ENCODE measurements at regions not wholly inside any gene's neighbourhood (a gene's known extent, or its start where the extent isn't known, plus 50 kb on each side); places are given as distances from the start of the nearest gene placed in this dataset.
A peak's percentile ranks its signal among the peaks of the same experiment; 100 is the strongest.

GRCh38 chr22:46029574-46030200 is 52.7 kb upstream of the WNT7B start:
- Histone ChIP-seq H3K9me3 (no peaks in the 10 kb centered on the region), H3K36me3 (replicated peaks in 1 of 2; ENCODE audit: insufficient read depth in 1 of 2, low read depth in 2 of 2) (no peaks in the 10 kb centered on the region), H3K27ac (no peak overlapping the region), H3K4me1 (peaks cover 19% of the 10 kb centered on the region), H3K27me3 (no peaks in the 10 kb centered on the region), H3K4me3 (no peak overlapping the region)
- DNase-seq (peak in 2 of 4 donors; percentile 2 to 6), ATAC-seq (no peak)
- 84 to 87% methylated on average over 6 of the region's 6 CpGs for WGBS, 2 donors
- intact Hi-C loops (cut with DNase I) = no loop called here
- TF ChIP-seq CTCF (IDR thresholded peaks at IDR 0.05) = no peak
- no peak for TF ChIP-seq POLR2A (IDR thresholded peaks at IDR 0.05)

DNA sequence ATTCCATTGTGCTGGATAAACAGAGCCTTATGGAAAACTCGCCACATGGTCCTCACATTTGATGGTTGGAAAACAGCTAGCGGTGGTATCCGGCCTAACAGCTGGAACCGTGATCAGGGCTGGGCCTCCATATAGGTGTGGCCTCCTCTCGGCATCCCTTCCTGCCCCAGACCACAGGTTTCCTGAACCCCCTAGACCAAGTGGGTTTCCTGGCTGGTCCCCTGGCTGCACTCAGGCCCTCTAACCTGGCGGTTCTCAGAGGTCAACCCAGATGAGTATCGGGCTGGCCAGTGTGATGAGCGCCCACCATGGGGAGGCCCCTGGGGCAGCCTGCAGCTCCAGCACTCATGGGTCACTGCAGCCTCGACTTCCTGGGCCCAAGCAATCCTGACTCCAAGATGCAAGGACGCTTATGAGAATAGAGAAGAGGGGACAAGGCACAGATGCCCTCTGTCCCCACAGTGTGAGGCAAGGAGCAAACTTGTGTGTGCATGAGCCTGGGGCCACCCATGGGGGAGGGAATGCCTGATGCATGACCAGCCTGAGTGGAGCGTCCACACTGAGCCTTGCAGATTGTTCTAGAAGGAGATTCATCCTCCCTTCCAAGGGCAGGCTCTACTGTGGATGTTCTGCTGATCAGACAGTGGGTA is 53.4 kb upstream of the WNT7B start:
- DNase-seq (peak in 3 of 4 donors; percentile 4 to 10 (median 9)), ATAC-seq (no peak)
- TF ChIP-seq POLR2A (IDR thresholded peaks at IDR 0.05) = no peak
- TF ChIP-seq CTCF (IDR thresholded peaks at IDR 0.05) = no peak
- Histone ChIP-seq H3K27me3 (no peaks in the 10 kb centered on the region), H3K9me3 (no peaks in the 10 kb centered on the region), H3K27ac (no peak overlapping the region), H3K4me3 (no peak overlapping the region), H3K36me3 (replicated peaks in 1 of 2; ENCODE audit: insufficient read depth in 1 of 2, low read depth in 2 of 2) (no peaks in the 10 kb centered on the region), H3K4me1 (peaks cover 25% of the 10 kb centered on the region)
- intact Hi-C loops (cut with DNase I) = no loop called here
- WGBS, 2 donors = 68 to 71% methylated on average over 4 to 11 of the region's 11 CpGs

GRCh38 chr22:46031066-46031465 is 54.1 kb upstream of the WNT7B start:
- Histone ChIP-seq H3K27me3 (no peaks in the 10 kb centered on the region), H3K36me3 (replicated peaks in 1 of 2; ENCODE audit: insufficient read depth in 1 of 2, low read depth in 2 of 2) (no peaks in the 10 kb centered on the region), H3K4me1 (peaks cover 25% of the 10 kb centered on the region), H3K9me3 (no peaks in the 10 kb centered on the region), H3K4me3 (no peak overlapping the region), H3K27ac (no peak overlapping the region)
- TF ChIP-seq CTCF (IDR thresholded peaks at IDR 0.05) = no peak
- TF ChIP-seq POLR2A (IDR thresholded peaks at IDR 0.05) = no peak
- intact Hi-C loops (cut with DNase I) = no loop called here
- WGBS, 2 donors = 89 to 98% methylated on average over 5 to 13 of the region's 13 CpGs
- peak in 3 of 4 donors; percentile 4 to 7 (median 5) for DNase-seq
- no peak for ATAC-seq

DNA sequence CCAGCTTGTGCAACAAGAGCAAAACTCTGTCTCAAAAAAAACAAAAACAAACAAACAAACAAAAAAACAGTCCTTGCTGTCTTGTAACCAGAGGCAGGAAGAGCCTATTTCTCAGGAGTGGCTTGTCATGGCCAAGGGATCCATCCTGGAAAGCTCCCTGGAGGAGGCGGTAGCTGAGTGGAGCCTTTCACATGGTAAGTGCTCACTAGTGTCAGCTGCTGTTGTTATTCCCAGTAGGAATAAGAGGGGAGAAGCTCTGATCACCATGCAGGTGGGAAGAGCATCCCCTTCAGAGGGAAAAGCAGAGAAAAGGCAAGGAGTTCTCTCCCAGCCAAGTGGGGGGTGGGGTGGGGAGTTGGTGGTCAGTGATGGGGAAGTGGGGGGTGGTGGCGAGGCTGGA is 54.6 kb upstream of the WNT7B start:
- ATAC-seq (no peak), DNase-seq (peak in 1 of 4 donors; percentile 4)
- 88 to 90% methylated on average over 2 of the region's 2 CpGs for WGBS, 2 donors
- Histone ChIP-seq H3K36me3 (replicated peaks in 1 of 2; ENCODE audit: insufficient read depth in 1 of 2, low read depth in 2 of 2) (no peaks in the 10 kb centered on the region), H3K27ac (no peak overlapping the region), H3K4me1 (peaks cover 27% of the 10 kb centered on the region), H3K4me3 (no peak overlapping the region), H3K9me3 (no peaks in the 10 kb centered on the region), H3K27me3 (no peaks in the 10 kb centered on the region)
- TF ChIP-seq POLR2A (IDR thresholded peaks at IDR 0.05) (no peak), CTCF (IDR thresholded peaks at IDR 0.05) (no peak)
- intact Hi-C loops (cut with DNase I) = no loop called here
